ENCODE measurements at regions not wholly inside any gene's neighbourhood (a gene's known extent, or its start where the extent isn't known, plus 50 kb on each side); places are given as distances from the start of the nearest gene placed in this dataset.
"Not testable (repeated sequence)": the region's sequence is repeated elsewhere in the genome, so short reads cannot be mapped to it uniquely, and the experiment has no call there.

- DNase-seq: not testable (repeated sequence)
Observed at GRCh38 chr13:18741696-18742095, 439.9 kb downstream of the TUBA3C start.

GRCh38 chr13:18739310-18739709, 442.3 kb downstream of the TUBA3C start:
- no peak for DNase-seq

GRCh38 chr13:18738086-18738485, 443.5 kb downstream of the TUBA3C start:
- not testable (repeated sequence) for DNase-seq

- DNase-seq: not testable (repeated sequence)
Observed at GRCh38 chr13:18727138-18727537, 454.5 kb downstream of the TUBA3C start.

- DNase-seq: peak; percentile 15 to 39
Observed at GRCh38 chr13:18726524-18726923, 455.1 kb downstream of the TUBA3C start.

- not testable (repeated sequence) for DNase-seq
Observed at GRCh38 chr13:18725242-18725822, 456.3 kb downstream of the TUBA3C start.

GRCh38 chr13:18714889-18715288, 466.7 kb downstream of the TUBA3C start:
- DNase-seq: no peak

- not testable (repeated sequence) for DNase-seq
Observed at GRCh38 chr13:18710673-18711072, 471.0 kb downstream of the TUBA3C start.

- not testable (repeated sequence) for DNase-seq
Observed at GRCh38 chr13:18706538-18706937, 475.1 kb downstream of the TUBA3C start.

- not testable (repeated sequence) for DNase-seq
Observed at GRCh38 chr13:18702464-18703247, 479.0 kb downstream of the TUBA3C start.

- not testable (repeated sequence) for DNase-seq
Observed at GRCh38 chr13:18698332-18698731, 483.3 kb downstream of the TUBA3C start.

- DNase-seq: not testable (repeated sequence)
Observed at GRCh38 chr13:18697851-18698250, 483.8 kb downstream of the TUBA3C start.

GRCh38 chr13:18697221-18697620, 484.4 kb downstream of the TUBA3C start:
- DNase-seq: not testable (repeated sequence)

GRCh38 chr13:18677403-18677802, 504.2 kb downstream of the TUBA3C start:
- DNase-seq: not testable (repeated sequence)

GRCh38 chr13:18675268-18675667, 506.4 kb downstream of the TUBA3C start:
- not testable (repeated sequence) for DNase-seq

GRCh38 chr13:18673794-18674193, 507.8 kb downstream of the TUBA3C start:
- not testable (repeated sequence) for DNase-seq

GRCh38 chr13:18666585-18666984, 515.0 kb downstream of the TUBA3C start:
- not testable (repeated sequence) for DNase-seq

- DNase-seq: not testable (repeated sequence)
Observed at GRCh38 chr13:18665716-18666115, 515.9 kb downstream of the TUBA3C start.

- DNase-seq: not testable (repeated sequence)
Observed at GRCh38 chr13:18665124-18665523, 516.5 kb downstream of the TUBA3C start.

- DNase-seq: not testable (repeated sequence)
Observed at GRCh38 chr13:18663222-18663621, 518.4 kb downstream of the TUBA3C start.

- DNase-seq: peak; percentile 0 to 16
Observed at GRCh38 chr13:18643644-18644172, 537.9 kb downstream of the TUBA3C start.

GRCh38 chr13:18628928-18629327, 552.7 kb downstream of the TUBA3C start:
- not testable (repeated sequence) for DNase-seq

GRCh38 chr13:18628428-18628827, 553.2 kb downstream of the TUBA3C start:
- no peak for DNase-seq

GRCh38 chr13:18624061-18624460, 557.6 kb downstream of the TUBA3C start:
- DNase-seq: not testable (repeated sequence)
